DOHH2 (cell line): ENCODE measurements at regions not wholly inside any gene's neighbourhood (a gene's known extent, or its start where the extent isn't known, plus 50 kb on each side); places are given as distances from the start of the nearest gene placed in this dataset.

Source experiments
- H3F3A ChIP-seq: fragments of 200-600 bp; sonication (generic), shearing (Covaris generic); 2 replicates; pipeline ENCODE4 v1.6.0; 2016; ENCODE audit warnings: antibody characterized with exemption, mild to moderate bottlenecking; ENCODE audit not compliant: control insufficient read depth, insufficient read depth
- H3K27ac ChIP-seq: fragments of 200-600 bp; sonication (generic); 2 replicates; pipeline ENCODE4 v1.5.1; 2014; ENCODE audit warnings: low read depth, mild to moderate bottlenecking, low read length, moderate library complexity
- H3K27me3 ChIP-seq: fragments of 200-600 bp; sonication (generic); 2 replicates; pipeline ENCODE4 v1.6.1; 2014; ENCODE audit warnings: mild to moderate bottlenecking, low read length, mixed read lengths; ENCODE audit not compliant: control insufficient read depth
- H3K36me3 ChIP-seq: fragments of 200-600 bp; sonication (generic); 2 replicates; pipeline ENCODE4 v1.6.1; 2014; ENCODE audit warnings: mild to moderate bottlenecking, low read length, moderate library complexity, mixed read lengths; ENCODE audit not compliant: control insufficient read depth
- H3K4me1 ChIP-seq: fragments of 200-600 bp; sonication (generic); 2 replicates; pipeline ENCODE4 v1.6.1; 2014; ENCODE audit warnings: mild to moderate bottlenecking, low read length, mixed read lengths; ENCODE audit not compliant: control insufficient read depth
- H3K4me2 ChIP-seq: fragments of 200-600 bp; sonication (generic); 2 replicates; pipeline ENCODE4 v1.6.0; 2014; ENCODE audit warnings: mild to moderate bottlenecking, low read length, moderate library complexity
- H3K4me3 ChIP-seq: fragments of 200-600 bp; sonication (generic); 2 replicates; pipeline ENCODE4 v1.5.1; 2014; ENCODE audit warnings: mild to moderate bottlenecking, low read length, mixed read lengths
- H3K79me2 ChIP-seq: fragments of 200-600 bp; sonication (generic); 2 replicates; pipeline ENCODE4 v1.6.1; 2014; ENCODE audit warnings: mild to moderate bottlenecking, low read length, mixed read lengths; ENCODE audit not compliant: control insufficient read depth
- H3K9me2 ChIP-seq: fragments of 200-600 bp; sonication (generic); replicated peaks from 2 replicates; pipeline ENCODE4 v1.6.1; 2014; ENCODE audit warnings: mild to moderate bottlenecking, low read length, mixed read lengths; ENCODE audit not compliant: control insufficient read depth
- H3K9me3 ChIP-seq: fragments of 200-600 bp; sonication (generic); 2 replicates; pipeline ENCODE4 v1.6.1; 2014; ENCODE audit warnings: antibody characterized with exemption, low read length, mixed read lengths; ENCODE audit not compliant: control insufficient read depth, insufficient read depth
- H4K20me1 ChIP-seq: fragments of 200-600 bp; sonication (generic); 2 replicates; pipeline ENCODE4 v1.6.0; 2014; ENCODE audit warnings: low read depth, mild to moderate bottlenecking, antibody characterized with exemption, low read length, moderate library complexity; ENCODE audit not compliant: control insufficient read depth, insufficient read depth
- CTCF ChIP-seq: fragments of 200-600 bp; sonication (generic); IDR thresholded peaks from one replicate; pipeline ENCODE4 v1.5.1; 2014; ENCODE audit warnings: antibody characterized with exemption, mild to moderate bottlenecking, low read depth, low read length; ENCODE audit not compliant: poor library complexity, severe bottlenecking
- EZH2phosphoT487 ChIP-seq: fragments of 200-600 bp; sonication (generic); IDR thresholded peaks from 2 replicates; pipeline ENCODE4 v1.6.1; 2017; ENCODE audit warnings: borderline replicate concordance, mild to moderate bottlenecking, antibody characterized with exemption, low read length, moderate library complexity, mixed read lengths

DNA sequence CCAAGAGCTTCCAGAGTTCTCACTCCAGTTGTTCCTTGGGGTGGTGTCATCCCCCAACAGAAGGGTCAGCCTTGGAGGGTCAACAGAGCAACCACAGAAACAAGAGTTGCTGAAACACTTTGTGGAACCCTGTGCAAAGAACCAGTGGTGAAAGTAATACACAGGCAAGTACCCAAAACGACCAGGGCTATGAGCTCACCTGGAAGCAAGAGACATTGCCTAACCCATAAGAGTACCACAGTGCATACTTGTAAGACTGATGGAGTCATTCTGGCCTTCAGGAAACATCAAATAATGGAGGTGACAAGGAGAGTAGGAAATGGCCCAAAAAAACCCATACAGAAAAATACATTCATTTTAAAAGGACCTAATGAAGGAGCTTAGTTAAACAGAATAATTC, 184.3 kb upstream of the TSC22D1 start:
- Histone ChIP-seq H3K4me1 (no peaks in the 10 kb centered on the region), H4K20me1 (no peaks in the 10 kb centered on the region), H3K4me2 (no peak overlapping the region), H3K36me3 (no peaks in the 10 kb centered on the region), H3K4me3 (no peak overlapping the region), H3K9me3 (no peaks in the 10 kb centered on the region), H3K27ac (no peak overlapping the region), H3K27me3 (peaks cover 3% of the 10 kb centered on the region; the same call in 1 of the 2 replicates), H3K9me2 (no peaks in the 10 kb centered on the region), H3F3A (no peaks in the 10 kb centered on the region), H3K79me2 (no peaks in the 10 kb centered on the region)
- no peak for TF ChIP-seq CTCF
- TF ChIP-seq EZH2phosphoT487 = no peak

DNA sequence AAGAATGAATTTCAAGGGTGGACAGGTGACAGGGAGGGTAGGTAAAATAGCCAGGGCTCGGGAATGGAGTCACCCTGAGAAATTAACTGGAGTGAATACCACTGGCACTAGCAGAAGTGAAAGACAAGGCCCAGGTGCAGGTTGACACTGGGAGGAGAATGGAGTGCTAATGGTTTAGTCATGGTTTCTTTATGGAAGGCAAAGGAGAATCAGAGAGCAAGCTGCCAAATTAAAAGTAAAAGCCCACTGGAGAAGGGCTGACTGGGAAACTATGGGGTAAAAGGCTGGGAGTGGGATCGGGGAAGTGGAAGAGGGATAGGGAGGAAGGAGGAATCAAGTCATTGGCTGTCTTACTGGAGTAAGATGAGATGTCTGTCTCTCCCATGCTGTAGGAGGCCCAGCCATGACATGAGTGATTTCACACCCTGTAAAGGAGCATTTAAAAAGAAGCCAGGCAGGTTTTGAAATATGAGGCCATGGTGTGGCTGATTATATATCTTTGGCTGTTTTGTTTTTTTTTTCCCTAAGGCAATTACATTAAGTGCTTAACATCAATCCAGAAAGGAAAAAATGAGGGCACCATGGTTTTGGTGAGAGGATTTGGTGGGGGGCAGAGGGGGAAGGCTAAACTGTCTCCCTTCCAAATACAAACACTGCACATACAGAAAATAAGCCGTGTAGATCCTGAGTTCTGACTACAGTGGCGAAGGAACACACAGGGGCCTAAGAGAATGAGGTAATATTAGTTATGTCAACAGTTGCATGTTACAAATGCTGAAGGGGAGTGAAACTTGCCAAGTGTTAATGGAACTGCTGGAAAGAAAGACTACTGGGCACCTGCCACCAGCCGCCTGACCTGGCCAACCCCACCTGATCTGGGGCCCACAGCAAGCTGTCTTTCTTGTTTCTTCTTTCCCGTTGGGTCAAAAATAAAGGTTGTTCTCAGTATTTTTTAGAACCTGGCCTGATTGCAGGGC, 183.5 kb upstream of the TSC22D1 start:
- Histone ChIP-seq H3K9me2 (no peaks in the 10 kb centered on the region), H3F3A (no peaks in the 10 kb centered on the region), H3K4me3 (no peak overlapping the region), H3K27me3 (0 out of 2 replicates have a peak, but pooled peaks cover 3% of the 10 kb centered on the region), H3K27ac (no peak overlapping the region), H4K20me1 (no peaks in the 10 kb centered on the region), H3K79me2 (no peaks in the 10 kb centered on the region), H3K36me3 (no peaks in the 10 kb centered on the region), H3K9me3 (no peaks in the 10 kb centered on the region), H3K4me1 (no peaks in the 10 kb centered on the region), H3K4me2 (no peak overlapping the region)
- TF ChIP-seq EZH2phosphoT487 (no peak), CTCF (no peak)

DNA sequence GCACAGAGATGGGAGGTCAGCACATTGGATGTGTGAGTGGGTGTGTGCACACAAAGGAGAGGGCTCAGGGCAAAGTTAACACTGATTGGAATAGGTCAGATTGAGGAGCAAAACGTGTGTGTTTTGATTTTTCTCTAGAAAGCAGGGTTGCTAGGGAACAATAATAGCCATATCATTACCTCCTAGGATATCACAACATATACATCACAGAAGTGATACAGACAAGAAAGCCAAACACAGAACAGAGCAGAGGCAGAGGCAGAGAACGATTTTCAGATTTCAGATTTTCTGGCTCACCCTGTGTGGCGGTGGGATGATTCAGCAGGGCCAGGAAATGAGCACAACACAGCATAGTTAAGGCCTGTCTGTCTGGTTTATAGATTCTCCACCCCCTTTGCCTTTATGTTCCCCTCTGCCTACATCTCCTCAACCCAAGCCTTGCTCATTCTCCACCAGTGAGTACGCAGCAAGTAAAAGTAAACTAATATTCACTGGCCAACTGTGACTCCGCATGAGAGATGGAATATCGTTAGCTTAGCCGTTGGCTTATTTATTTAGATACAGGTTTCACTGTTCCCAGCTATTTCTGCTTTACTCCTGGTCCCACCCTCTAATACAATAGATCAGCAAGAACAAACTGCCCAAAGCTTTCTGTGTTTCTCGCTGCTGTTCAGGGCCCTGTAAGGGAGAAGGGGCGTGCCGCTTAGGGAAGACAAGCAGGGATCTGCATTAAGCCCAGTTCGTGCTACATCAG, 182.7 kb upstream of the TSC22D1 start:
- no peak overlapping the region for H3K4me3 ChIP-seq
- no peaks in the 10 kb centered on the region for H4K20me1 ChIP-seq
- no peaks in the 10 kb centered on the region for H3K4me1 ChIP-seq
- H3K79me2 ChIP-seq = no peaks in the 10 kb centered on the region
- H3K4me2 ChIP-seq = no peak overlapping the region
- no peaks in the 10 kb centered on the region for H3K36me3 ChIP-seq
- TF ChIP-seq EZH2phosphoT487 = no peak
- no peak overlapping the region for H3K27ac ChIP-seq
- H3K27me3 ChIP-seq = 0 out of 2 replicates have a peak, but pooled peaks cover 3% of the 10 kb centered on the region
- H3K9me3 ChIP-seq = no peaks in the 10 kb centered on the region
- H3K9me2 ChIP-seq = no peaks in the 10 kb centered on the region
- H3F3A ChIP-seq = no peaks in the 10 kb centered on the region

- Histone ChIP-seq H3K27me3 (0 out of 2 replicates have a peak, but pooled peaks cover 3% of the 10 kb centered on the region), H3K4me1 (no peaks in the 10 kb centered on the region), H3K36me3 (no peaks in the 10 kb centered on the region), H3K9me2 (no peaks in the 10 kb centered on the region), H3K27ac (no peak overlapping the region), H3F3A (no peaks in the 10 kb centered on the region), H3K4me2 (no peak overlapping the region), H3K4me3 (no peak overlapping the region), H3K79me2 (no peaks in the 10 kb centered on the region), H4K20me1 (no peaks in the 10 kb centered on the region), H3K9me3 (no peaks in the 10 kb centered on the region)
- TF ChIP-seq CTCF (no peak), EZH2phosphoT487 (no peak)
Observed at GRCh38 chr13:44757671-44758070, 181.5 kb upstream of the TSC22D1 start.
